Activated CD4-positive, CD25-positive, alpha-beta regulatory T cell treated with anti-CD3 and anti-CD28 coated beads, Interleukin-2, amount 50 U/mL, for 16 hours (primary cell): ENCODE measurements at regions not wholly inside any gene's neighbourhood (a gene's known extent, or its start where the extent isn't known, plus 50 kb on each side); places are given as distances from the start of the nearest gene placed in this dataset.
"Not testable (repeated sequence)": the region's sequence is repeated elsewhere in the genome, so short reads cannot be mapped to it uniquely, and the experiment has no call there.

ENCODE experiments used
- DNase-seq: peaks from one replicate; pipeline ENCODE4 v3.0.0-alpha.2; 2020; ENCODE audit warnings: low read depth, low spot score

DNA sequence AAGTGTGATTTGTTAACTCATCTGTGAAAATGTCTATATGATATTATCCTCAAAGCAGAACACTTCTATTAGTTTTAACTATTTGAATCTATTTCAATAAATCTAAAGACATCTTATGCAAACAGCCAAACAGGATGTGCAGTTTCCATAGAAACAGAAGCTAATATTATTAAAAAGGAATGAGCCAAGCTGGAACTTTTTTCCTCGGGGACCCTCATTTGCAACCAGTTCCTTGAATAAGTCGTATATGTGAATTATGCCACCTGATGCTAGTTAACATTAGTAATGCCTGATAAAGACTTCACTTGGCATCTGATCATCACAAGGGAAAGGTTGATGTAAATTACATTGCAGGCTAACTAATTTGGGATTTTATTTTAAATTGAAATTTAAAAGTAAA, 216.9 kb upstream of the SMLR1 start:
- no peak for DNase-seq

DNA sequence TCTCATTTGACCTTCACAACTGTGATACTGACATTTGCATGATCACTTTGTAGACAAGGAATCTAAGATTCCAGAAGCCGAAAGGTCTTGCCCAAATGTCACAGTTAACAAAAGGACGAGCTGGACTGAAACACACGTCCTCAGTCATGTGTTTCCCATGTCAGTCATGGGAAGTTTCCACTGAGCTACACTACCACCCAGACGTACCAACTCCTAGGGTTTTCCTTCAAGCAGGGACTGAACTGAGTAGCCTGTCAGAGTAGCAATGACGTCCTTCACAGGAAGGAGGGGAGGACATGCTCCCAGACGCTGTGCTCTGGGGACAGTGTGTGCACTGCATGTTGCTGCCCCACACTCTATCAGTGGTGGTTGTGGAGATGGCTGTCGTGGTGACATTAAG, 215.8 kb upstream of the SMLR1 start:
- DNase-seq = no peak

DNA sequence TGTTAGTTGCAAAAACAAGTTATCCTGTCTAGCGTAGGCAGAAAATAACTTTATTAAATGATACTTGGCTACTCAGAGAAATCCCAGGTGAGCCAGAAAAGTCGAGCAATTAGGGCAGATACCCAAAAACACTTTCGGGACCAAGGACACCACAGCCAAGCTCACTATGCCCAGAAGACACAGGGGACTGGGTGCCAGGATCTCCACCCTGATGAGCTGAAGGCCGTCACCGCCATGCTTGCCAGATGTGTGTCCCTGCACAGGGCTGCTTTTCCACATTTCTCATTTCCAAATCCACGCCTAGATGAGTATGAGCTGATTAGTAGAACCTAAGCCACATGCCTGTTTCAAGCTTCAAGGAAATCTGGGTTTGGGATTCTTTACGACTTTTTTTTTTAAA, 214.0 kb upstream of the SMLR1 start:
- DNase-seq = no peak

DNA sequence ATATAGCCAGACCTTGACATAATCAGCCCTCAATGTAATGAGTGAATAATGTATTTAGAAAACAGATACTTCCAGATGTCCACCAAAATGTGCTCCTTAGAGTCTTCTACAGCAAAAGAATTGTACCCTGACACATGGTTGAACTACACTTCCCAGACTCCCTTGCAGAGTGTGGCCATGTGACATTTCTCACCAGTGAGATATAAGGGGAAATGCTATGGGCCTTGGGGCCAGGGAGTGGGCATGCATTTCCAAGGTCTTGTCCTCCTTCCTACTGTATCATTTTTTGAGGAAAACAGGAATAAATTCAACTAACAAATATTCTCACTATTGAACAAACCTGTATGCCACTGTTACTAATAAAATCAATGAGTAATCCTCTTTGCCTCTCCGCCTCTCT, 211.4 kb upstream of the SMLR1 start:
- DNase-seq = no peak

DNA sequence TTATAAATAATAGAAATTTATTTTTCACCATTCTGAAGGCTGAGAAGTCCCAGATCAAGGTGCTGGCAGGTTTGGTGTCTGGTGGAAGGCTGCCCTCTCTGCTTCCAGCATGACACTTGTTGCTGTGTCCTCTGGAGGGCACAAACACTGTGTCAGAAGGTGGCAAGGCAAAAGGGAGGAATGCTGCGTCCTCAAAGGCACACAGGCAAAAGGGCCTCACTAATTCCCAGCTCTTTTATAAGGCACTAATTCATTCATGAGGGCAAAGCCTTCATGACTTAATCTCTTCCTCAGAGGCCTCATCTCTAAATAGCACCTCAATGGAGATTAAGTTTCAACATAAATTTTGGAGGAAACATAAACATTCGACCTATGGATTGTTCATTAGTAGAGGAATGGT, 209.5 kb upstream of the SMLR1 start:
- DNase-seq = no peak

DNA sequence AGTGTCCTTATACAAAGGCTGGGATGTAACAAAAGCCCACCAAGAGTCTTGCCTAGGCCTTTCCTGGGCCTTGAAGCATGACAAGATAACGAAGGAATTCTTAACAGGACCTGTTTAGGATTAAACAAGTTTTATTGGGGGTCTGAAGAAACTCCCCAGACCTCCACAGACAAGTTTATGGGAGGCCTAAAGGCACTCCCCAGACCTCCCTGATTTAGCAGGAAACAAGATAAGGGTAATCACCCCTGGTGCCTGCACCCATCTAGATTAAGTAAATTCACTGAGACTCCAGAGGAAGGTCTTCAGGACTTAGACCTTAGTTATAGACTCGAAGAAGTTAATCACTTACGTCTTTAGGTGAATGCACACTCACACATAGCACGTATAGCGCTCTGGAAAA, 208.4 kb upstream of the SMLR1 start:
- not testable (repeated sequence) for DNase-seq

DNA sequence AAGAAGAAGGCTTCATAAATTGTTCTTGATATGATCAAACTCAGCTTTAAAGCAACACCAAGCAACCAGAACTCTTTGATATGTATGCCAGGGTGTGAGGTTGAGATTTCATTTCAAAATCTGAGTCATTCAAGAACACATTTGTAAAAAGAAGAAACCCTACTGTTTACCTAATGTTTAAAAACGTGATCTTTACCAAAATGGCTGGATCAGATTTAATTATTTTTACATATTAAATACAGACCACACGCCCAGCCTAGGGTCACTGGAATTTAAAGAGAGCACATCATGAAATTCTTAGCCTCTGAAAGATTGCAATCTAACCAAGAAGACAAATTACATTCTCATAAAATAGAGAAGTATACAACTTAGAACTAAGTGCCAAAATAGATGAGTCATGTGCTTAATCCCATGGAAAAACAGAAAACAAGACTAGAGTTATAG, 206.8 kb upstream of the SMLR1 start:
- no peak for DNase-seq

DNA sequence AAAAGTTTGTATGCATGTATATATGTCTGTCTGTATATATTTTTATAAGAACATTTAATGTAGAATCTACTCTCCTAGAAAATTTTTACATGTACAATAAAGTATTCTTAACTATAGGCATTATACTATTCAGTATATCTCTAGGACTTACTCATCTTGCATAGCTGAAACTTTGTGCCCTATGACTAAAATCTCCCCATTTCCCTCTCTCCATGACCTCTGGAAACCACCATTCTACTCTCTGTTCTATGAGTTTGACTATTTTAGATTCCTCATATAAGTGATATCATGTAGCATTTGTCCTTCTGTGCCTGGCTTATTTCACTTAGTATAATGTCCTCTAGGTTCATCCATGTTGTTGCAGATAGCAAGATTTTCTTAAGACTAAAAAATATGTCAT, 205.1 kb upstream of the SMLR1 start:
- no peak for DNase-seq

DNA sequence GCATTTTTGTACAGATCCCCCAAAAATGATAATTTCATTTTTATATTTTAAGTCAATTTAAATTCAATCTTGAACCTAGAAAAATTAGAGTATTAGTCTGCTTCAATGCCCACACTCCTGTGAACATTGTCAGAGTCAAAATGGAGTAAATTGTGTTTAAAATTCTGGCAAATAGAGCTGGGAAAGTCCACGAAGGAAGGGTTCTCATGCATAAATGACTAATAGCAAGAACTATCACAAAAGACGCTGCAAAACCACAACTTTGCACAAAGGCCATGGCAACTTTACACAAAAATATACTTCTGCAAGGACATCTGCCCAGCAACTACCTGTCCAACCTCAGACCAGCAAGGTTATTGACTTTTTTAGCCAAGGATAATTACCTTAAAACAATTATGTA, 203.2 kb upstream of the SMLR1 start:
- no peak for DNase-seq

DNA sequence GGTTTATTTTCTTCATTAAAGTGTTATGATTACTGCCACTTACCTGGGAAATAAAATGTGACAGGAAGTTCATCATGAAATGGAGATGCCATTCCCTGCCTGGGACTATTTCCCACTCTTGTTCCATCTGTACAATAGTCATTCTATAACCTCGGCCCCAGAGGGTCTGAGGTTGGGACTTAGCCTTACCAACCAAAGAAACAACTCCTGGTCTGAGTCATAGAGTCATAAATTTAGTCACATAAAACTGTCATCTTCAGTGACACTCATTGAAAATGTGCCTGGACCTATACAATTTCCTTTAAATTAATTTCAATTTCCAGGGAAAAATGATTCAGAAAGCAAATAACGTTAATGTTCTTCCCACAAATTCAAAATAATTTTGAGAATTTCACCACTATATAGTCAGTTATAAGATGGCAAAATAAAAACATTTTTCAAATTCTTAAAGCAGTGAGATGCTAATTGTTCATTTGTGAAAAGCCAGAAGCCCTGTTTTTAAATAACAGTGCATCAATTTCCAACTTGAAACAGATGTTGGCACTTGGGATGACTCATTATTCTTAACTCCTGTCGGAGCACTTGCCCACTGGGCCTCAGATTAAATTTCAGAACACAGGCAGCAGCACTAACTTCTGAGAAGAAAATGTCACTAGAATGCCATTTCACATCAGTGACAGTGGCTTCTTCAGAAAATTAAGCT, 201.2 kb upstream of the SMLR1 start:
- DNase-seq = no peak

DNA sequence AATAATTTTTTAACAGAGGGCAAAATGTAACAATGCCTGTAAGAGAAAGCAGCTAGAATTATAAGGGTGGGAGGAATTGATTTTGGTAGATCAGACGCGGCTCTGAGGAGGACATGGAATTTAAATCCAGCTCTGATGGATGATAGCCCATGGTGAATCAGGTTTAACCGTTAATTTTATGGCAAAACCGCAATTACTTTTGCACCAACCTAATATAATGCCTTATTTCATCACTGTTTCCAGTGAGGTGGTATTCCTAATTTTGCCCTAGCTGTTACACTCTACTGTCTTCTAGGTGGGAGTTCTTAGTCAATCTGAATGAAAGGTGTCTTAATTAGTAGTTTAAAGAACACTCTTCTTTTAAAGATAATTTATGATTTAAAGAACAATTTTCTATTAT, 198.3 kb upstream of the SMLR1 start:
- DNase-seq = no peak

DNA sequence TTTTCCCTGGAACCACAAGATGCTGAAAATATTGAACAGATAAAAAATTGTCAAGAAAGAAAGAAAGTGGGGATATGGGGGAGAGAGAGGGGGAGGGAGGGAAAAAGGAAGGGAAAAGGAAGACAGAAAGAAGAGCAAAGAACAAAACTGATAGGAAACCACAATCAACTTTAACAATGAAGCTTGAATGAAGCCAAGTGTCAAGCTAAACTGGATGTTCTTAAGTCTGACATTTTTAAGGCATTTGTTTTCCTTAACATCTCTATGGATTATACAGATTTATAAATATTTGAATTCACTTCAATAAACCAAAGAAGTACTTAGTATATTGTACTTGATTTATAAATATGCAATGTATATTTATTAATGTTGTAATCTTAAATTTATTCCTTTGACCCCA, 197.6 kb upstream of the SMLR1 start:
- DNase-seq = no peak

DNA sequence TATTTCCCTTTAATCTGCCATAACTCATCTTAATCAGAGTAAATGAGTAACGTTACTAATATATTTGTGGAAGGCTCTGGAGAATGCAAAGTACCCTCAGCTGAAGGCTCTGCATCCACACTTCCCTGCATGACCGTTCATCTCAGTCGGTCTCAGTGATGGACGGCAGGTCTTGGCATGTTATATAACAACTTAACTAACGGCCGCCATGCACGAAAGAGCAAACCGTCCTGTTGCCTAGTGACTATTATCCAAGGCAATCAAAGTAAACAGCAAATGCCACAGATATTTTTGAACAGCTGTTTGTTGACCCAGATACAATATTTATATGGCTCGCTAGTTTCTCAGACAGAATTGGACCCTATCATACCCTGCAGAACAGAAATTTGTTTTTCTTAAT, 194.9 kb upstream of the SMLR1 start:
- DNase-seq = no peak

DNA sequence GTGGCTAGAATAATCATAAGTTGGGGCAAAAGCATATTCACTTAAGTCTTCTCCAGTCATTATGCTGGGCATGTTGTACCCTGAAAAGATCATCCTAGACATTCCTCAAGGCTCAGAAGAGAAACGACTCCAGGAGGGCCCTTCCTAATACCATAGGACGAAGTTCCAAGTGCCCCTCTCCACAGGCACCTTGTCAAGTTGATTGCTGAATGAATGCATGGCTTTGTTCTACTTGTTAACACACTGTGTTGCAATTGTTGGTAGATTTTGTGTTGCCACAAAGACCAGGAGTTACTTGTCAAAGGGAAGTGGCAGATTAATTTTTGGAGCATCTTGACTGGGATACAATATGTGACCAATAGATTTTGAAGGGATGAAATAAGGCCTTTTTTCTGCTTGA, 194.3 kb upstream of the SMLR1 start:
- no peak for DNase-seq

DNA sequence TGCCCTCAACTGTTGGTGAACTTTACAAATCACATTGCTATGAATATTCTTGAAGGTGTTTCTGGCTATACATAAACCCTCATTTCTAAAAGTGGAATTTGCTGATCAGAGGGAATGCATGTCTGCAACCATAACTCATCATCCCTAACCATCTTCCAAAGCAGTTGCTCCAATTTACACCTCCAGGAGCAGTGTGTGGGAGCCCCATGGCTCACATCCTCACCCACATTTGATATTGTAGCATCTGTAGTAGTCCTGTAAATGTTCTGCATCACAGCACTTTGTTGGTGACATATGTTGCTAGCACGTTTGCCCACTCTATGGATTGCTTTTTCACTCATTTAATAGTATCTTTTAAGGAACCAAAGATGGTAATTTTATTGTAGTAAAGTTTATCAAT, 183.8 kb upstream of the SMLR1 start:
- no peak for DNase-seq

DNA sequence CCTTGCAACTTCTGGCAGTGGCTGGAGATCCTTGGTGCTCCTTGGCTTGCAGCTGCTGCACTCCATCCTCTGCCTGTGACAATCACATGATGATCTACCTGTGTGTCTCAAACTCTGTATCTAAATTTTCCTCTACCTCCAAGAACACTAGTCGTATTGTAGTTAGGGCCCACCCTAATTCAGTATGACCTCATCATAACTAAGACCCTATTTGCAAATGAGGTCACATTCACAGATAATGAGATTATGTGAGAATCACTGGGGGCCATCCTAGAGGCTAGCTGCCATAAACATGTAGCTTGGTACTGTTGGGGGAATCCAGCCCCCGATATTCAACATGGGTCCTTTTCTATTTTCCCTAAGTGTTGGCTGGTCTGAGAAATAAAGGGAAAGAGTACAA, 183.0 kb upstream of the SMLR1 start:
- no peak for DNase-seq

DNA sequence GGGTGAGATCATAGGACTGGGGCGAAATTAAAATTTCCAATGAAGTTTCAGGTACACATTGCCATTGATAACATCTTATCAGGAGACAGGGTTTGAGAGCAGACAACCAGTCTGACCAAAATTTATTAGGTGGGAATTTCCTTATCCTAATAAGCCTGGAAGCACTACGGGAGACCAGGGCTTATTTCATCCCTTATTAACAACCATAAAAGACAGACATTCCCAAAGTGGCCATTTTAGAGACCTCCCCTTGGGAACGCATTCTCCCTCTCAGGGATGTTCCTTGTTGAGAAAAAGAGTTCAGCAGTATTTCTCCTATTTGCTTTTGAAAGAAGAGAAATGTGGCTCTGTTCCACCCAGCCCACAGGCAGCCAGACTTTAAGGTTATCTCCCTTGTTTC, 182.4 kb upstream of the SMLR1 start:
- not testable (repeated sequence) for DNase-seq

DNA sequence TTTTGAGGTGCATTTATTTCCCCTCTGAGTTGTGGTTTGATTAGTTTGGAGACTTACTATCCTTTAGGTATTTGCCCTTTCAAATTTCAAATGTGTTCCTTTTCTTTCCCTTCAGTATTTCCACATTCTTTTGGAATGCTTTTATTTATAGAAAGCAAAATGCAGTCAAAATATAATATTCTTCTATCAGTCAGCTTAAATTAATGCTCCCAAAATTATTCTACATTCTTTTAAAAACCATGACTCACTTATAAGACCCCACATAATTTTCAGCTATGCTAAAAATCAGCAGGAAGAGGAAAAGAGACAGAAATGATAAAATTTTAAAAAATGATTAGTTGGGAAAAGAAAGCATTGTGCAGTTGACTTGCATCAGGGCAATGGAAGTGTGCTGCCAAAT, 180.0 kb upstream of the SMLR1 start:
- DNase-seq = no peak

DNA sequence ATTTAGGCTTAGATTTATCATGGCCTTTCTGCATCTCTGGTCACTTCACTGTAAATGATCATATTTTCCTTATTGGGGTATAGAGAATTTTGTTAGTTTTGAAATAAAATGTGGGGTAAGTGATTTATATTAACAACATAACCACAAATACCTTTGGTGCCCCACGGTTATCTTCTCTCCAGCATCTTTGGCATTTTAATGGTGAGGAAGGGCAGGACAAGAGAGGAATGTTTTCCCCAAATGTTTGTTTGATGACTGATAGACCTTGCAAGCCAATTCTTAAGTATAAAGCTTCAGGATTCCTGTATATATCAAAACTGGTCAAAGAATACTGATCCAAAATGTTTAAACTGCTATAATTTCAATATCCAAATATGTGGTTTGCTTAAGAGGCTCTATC, 171.6 kb upstream of the SMLR1 start:
- no peak for DNase-seq

DNA sequence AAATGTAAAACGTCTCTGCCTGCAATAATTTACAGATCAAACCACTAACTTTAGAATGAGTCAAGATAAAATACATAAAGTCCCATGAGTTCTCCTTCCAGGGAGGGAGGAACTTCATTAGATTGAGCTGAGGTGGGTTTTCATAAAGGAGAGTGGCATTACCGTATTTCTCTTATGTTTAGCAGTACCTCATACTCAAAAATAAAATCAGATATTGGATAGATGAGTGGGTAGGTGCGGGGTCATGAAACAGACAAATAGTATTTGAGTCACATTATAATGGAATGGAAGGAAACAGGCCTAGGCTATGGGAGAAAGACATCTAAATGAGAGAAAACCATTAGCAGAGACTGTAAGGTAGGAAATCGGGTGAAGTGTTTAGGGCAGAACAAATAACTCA, 166.1 kb upstream of the SMLR1 start:
- DNase-seq = no peak

DNA sequence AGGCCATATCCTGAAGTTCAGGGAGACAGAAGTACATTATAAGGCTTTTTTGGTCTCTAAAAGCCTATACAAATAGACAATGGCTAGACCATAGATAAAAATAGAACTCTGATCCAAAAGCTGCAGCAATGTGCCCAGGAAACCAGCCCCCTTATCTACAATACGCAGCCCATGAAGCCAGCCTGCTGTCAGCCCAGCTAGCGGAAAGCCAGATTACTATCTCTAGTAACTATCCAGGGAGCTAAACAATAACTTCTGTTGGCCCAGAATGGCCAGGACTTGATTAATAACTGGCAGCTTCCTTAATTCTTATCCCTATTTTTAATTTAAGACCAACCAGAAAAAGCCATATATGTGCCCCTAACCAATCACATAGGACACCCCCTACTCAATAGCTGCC, 160.4 kb upstream of the SMLR1 start:
- no peak for DNase-seq

DNA sequence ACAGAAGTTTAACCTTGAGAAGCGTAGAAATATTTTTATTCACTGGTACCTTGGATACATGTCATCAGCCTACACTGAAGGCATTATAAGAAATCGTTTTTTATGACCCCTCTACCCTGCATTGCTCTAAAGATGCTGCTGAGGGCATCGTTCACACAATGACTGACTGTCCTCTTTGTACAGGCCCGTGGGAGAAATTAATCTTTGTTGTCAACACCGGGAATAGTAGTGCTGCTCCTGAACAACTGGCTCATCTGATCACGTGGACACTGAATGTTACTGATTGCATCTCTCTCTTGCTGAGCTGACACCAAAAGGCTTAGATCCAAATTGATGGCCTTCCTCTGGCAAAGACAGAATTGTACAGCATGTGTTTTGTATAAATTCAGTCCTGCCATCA, 157.1 kb upstream of the SMLR1 start:
- DNase-seq = no peak

DNA sequence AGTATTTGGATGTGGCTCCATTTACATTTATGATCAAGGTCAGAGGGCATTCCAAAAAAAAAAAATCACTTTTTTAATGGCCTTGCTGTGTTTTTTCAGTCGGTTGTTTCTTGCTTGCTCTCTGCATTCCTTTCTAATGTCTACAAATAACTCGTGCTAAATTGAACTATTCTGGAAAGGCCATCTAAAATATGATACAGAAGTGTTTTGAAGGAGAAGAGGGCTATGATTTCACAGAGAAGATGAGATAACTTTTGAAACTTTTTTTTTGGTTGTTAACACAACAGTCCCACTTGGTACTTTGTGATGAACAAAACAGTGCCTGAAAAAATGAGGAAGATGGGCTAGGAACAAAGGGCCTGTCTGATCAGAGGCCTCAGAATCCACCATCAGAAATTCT, 156.1 kb upstream of the SMLR1 start:
- DNase-seq = no peak

DNA sequence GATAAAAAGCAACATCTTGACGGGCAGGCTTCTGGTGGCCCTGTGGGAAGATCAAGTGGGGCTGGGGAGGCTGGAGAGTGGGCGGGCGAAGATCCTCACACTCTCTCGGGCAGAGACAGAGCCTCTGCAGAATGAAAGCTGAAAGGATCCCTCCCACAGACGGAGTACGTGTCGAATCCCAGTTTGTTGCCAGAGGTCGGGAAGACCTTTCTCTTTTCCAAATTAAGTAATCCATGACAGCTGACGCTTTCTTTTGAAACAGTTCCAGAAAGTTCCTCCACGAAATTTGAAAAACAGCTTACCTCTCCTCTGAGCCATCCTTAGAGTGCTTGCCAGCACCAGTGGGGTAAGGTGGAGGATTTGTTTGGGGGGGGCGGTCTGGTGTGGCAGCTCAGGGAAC, 155.6 kb upstream of the SMLR1 start:
- DNase-seq = no peak
